ENCODE measurements at regions not wholly inside any gene's neighbourhood (a gene's known extent, or its start where the extent isn't known, plus 50 kb on each side); places are given as distances from the start of the nearest gene placed in this dataset.

DNA sequence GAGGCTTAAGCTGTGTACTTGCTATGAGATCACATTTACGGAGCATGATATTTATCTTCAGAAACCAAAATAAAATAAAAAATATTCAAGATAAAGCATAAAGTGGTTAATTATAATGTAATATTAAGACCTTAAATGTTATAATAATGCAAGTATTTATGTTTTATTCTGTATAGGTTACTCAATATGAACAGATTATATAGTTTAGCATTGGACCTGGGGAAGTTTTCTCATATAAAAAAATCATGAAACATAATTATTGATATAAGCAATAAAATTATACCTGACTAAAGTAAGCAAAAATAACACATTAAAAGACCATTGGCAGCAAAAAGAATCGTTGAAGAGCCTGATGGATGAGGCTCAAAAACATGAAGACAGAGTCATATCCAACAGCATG, 516.2 kb downstream of the SLC16A7 start:
- in situ Hi-C loops (cut with MboI) = no loop called here

DNA sequence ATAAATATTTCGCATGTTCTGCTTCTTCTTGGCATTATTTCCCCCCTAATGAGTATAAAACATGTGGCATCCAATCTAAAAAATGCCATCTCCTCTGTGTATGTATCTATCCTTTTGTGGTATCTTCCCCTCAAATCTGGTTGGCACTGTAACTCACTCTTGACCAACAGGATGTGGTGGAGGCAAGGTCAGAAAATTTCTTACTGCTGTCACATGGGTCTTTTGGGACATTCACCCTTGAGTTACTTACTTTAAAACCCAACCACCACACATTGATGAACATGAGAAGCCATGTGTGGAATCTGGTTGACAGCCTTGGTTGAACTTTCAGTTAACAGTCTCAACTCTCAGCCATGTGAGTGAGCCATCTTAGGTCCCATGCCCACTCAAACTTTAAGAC, 516.9 kb downstream of the SLC16A7 start:
- H4K20me1 ChIP-seq (replicated peaks; ENCODE audit: control insufficient read depth, insufficient read depth, low read length) = no peaks in the 10 kb centered on the region
- in situ Hi-C loops (cut with MboI) (no loop called here), intact Hi-C loops (cut with micrococcal nuclease) (no loop called here)
- ChIA-PET CTCF (ENCODE audit: low intra/inter-chr PET ratio) (no interaction called here), POLR2A (no interaction called here)
- WGBS (ENCODE audit: insufficient coverage, low coverage, missing lambda C conversion rate) = 0% methylated on average over 1 of the region's 1 CpG
- H3K79me2 ChIP-seq (ENCODE audit: control insufficient read depth, insufficient read depth, low read length) = no peaks in the 10 kb centered on the region
- no TSS peak for BruUV-seq (replicated peaks)
- no peak overlapping the region for H3K4me2 ChIP-seq (ENCODE audit: insufficient read depth, low read length)
- no peaks in the 10 kb centered on the region for H3K9me1 ChIP-seq (ENCODE audit: control insufficient read depth, insufficient read depth, low read length)
- no peak for FAIRE-seq
- H2AFZ ChIP-seq (ENCODE audit: low read depth, low read length) = no peak overlapping the region
- H3K4me1 ChIP-seq (replicated peaks in 1 of 2; ENCODE audit: control insufficient read depth in 2 of 2, insufficient read depth in 2 of 2, low read length in 2 of 2) = no peaks in the 10 kb centered on the region
- DNase-seq (ENCODE audit: extremely low read depth in 1 of 4, low spot score in 3 of 4) = no peak
- H3K27ac ChIP-seq (ENCODE audit: extremely low read depth, low read depth, low read length) = no peak overlapping the region
- ATAC-seq = no peak
- no peak overlapping the region for H3K4me3 ChIP-seq
- no peaks in the 10 kb centered on the region for H3K27me3 ChIP-seq (ENCODE audit: control insufficient read depth in 2 of 2, insufficient read depth in 2 of 2, low read length in 2 of 2)
- H3K9me3 ChIP-seq (replicated peaks; ENCODE audit: control insufficient read depth, insufficient read depth, low read depth, low read length) = peaks cover 3% of the 10 kb centered on the region; the same call in 1 of the 2 replicates
- TF ChIP-seq ELF1 (tag; IDR thresholded peaks at IDR 0.05) (no peak), ADNP (tag; IDR thresholded peaks at IDR 0.05) (no peak)
- no peak overlapping the region for H3K9ac ChIP-seq (ENCODE audit: insufficient read depth in 1 of 2, low read depth in 2 of 2, low read length in 2 of 2)
- H3K36me3 ChIP-seq (ENCODE audit: control insufficient read depth, insufficient read depth, low read length) = no peaks in the 10 kb centered on the region

More for the DNA sequence above, 516.2 kb downstream of the SLC16A7 start:
- BruUV-seq (replicated peaks) = no TSS peak
- Histone ChIP-seq H3K27ac (ENCODE audit: extremely low read depth, low read depth, low read length) (no peak overlapping the region), H3K27me3 (ENCODE audit: control insufficient read depth in 2 of 2, insufficient read depth in 2 of 2, low read length in 2 of 2) (no peaks in the 10 kb centered on the region), H3K9me1 (ENCODE audit: control insufficient read depth, insufficient read depth, low read length) (no peaks in the 10 kb centered on the region), H3K9ac (ENCODE audit: insufficient read depth in 1 of 2, low read depth in 2 of 2, low read length in 2 of 2) (no peak overlapping the region), H3K36me3 (ENCODE audit: control insufficient read depth, insufficient read depth, low read length) (no peaks in the 10 kb centered on the region), H4K20me1 (replicated peaks; ENCODE audit: control insufficient read depth, insufficient read depth, low read length) (no peaks in the 10 kb centered on the region), H3K4me3 (no peak overlapping the region), H3K79me2 (ENCODE audit: control insufficient read depth, insufficient read depth, low read length) (no peaks in the 10 kb centered on the region), H2AFZ (ENCODE audit: low read depth, low read length) (peak overlapping the region; percentile 40; the same call in 1 of the 2 replicates), H3K4me2 (ENCODE audit: insufficient read depth, low read length) (no peak overlapping the region), H3K4me1 (replicated peaks in 1 of 2; ENCODE audit: control insufficient read depth in 2 of 2, insufficient read depth in 2 of 2, low read length in 2 of 2) (no peaks in the 10 kb centered on the region), H3K9me3 (replicated peaks; ENCODE audit: control insufficient read depth, insufficient read depth, low read depth, low read length) (peaks cover 3% of the 10 kb centered on the region; the same call in 1 of the 2 replicates)
- ATAC-seq = no peak
- CTCF ChIA-PET (ENCODE audit: low intra/inter-chr PET ratio) = no interaction called here
- WGBS (ENCODE audit: insufficient coverage, low coverage, missing lambda C conversion rate) = 36% methylated on average over 2 of the region's 2 CpGs
- POLR2A ChIA-PET = no interaction called here
- FAIRE-seq = no peak
- intact Hi-C loops (cut with micrococcal nuclease) = no loop called here
- DNase-seq (ENCODE audit: extremely low read depth in 1 of 4, low spot score in 3 of 4) = no peak
- TF ChIP-seq CEBPB (tag; IDR thresholded peaks at IDR 0.05) (peak; percentile 73), CEBPG (CRISPR knock-in tag; IDR thresholded peaks at IDR 0.05) (no peak), CEBPG (tag; conservative IDR thresholded peaks at IDR 0.05 in 1 of 2, IDR thresholded peaks at IDR 0.05 in 1 of 2) (peak in 1 of 2 experiments; percentile 81; a peak in 2 of 4 replicates), BRD9 (IDR thresholded peaks at IDR 0.05; ENCODE audit: low read depth, partially characterized antibody) (no peak)

Data from K562 (cell line).